GM19025 (cell line): ENCODE measurements at regions not wholly inside any gene's neighbourhood (a gene's known extent, or its start where the extent isn't known, plus 50 kb on each side); places are given as distances from the start of the nearest gene placed in this dataset.

ENCODE experiments used
- ATAC-seq: cut with Tn5 transposase; IDR thresholded peaks from one replicate; pipeline ENCODE4 v1.9.1; 2021; ENCODE audit warnings: mild to moderate bottlenecking, low read depth, moderate library complexity; ENCODE audit not compliant: unreplicated experiment

DNA sequence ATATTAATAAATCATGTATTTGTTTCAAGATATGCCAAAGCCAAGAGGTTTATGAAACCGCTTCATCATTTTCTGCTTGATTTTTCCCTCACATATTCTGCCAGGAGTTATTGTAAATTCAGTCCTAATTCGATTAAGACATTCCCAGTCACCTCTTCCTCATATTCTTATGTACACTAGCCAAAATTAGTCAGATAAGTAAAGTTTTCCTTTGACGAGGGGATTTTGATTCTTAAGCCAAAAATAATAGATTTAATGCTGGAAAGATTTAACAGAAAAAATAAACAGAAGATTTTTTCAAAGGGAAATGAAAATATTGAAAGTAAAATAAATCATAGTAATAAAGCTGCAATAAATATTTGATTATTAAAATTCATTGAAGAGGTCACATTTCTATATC, 51.0 kb upstream of the VEGFC start:
- ATAC-seq = no peak

DNA sequence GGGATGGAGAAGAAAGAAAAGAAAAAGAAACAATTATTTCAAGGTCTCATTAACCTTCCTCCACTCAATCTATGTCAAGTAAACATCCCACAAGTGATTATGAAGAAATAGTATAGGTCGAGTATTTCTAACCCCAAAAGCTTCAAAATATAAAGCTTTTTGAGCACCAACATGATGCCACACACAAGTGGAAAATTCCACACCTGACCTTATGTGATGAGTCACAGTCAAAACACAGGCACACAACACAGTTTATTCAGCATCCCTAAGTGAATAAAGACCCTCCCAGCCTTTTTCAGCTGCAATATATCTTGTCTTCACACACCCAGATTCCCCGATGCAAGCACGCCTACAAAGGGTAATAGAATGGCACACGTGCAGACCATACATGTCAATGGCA, 51.7 kb upstream of the VEGFC start:
- no peak for ATAC-seq

DNA sequence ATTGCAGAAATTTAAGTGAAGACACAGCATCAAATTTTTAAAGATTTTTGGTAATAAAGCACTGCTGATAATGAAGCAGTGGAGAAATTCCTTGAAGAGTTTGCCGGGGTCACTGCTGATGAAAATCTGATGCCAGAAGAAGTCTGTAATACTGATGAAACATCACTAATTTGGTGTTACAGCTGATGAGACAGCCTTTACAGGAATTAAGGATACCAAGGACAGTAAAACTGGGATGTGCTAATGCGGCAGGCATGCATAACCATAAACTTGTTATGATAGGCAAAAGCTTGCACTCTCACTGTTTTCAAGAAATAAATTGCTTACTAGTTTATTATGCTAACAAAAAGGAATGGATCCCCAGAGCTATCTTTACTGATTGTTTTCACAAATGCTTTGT, 52.9 kb upstream of the VEGFC start:
- ATAC-seq = no peak

DNA sequence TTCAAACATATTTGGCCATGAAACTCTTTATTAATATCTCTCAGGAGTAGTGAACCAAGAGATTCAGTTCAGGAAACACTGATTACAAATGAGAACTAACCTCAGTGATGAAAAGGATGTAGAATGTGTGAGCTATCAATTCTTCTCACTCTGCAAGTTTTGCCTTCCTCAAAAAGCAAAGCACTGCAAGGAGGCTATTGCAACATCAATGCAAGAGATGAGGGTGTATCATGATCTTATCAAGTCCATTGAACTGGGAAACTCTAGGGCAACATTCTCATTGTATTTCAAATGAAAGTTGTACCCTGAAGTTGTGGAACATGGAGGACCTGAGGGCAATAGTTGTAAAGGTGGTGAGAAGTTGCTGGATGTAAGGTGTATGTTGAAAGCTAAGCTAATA, 56.4 kb upstream of the VEGFC start:
- no peak for ATAC-seq

DNA sequence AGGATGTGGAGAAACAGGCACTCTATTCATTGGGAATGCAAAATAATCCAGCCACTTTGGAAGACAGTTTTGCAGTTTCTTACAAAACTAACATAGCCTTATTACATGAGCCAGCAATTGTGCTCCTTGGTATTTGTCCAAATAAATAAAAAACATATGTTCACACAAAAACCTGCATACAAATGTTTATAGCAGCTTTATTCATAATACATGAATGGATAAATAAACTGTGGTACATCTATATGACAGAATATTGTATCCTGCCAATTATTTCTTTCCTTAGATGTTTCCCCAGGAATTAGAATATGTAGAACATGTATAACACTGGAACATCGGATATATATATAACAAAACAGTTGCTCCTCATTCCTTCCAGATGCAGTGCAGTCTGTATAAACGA, 57.7 kb upstream of the VEGFC start:
- ATAC-seq = no peak

DNA sequence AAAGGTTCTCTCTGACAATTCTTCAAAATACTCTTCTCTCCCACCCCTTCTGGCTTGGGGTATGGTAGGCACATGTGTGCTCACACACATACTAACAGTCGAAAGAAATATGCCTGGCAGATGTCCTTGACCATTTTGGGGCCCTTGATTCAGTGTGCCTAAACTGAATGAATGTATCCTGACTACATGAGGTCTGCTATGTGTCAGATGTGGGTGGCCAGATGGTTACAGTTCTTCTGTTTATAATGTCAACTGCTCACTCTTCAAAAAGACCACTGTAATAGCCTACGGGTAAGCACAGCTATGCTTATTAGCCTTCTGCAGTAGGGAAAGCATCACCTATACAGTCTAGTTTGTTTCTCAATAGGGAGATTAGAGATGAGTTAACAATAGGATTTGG, 63.7 kb upstream of the VEGFC start:
- ATAC-seq = no peak

DNA sequence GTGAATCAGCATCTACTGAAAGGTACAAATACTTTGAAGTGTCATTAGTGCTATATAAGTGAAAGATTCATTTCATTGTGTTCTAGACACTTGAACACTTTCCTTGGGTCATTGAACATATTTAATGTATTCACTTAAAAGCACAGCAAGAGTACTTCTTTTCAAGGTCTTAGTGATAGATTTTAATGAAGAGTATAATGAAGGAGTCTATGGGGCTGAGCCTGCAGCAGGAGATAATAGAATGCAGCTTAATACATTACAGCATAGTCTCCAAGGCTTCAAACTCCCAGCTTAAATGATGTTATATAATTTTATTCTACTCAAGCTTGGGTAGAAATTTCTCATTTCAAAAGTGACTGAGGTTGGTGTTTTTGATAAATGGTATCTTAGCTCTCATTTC, 66.1 kb upstream of the VEGFC start:
- no peak for ATAC-seq

DNA sequence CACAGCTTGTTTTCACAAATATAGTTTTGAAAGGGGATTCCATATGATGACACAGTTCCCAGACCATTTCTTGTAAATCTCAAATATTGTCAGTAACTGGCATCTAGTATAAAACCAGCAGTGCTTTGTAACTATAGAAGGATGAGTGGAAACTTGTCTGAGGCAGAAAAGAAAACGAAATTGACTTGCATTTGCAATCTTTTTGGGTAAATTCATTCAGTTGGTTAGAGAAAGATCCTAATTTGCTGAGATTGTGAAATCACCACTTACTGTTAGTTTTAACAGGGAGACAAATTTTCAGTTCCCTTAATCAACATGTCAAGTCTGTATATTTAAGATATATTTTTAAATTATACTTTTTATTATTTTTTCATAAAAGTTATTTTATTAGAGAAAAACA, 71.5 kb upstream of the VEGFC start:
- ATAC-seq = no peak

DNA sequence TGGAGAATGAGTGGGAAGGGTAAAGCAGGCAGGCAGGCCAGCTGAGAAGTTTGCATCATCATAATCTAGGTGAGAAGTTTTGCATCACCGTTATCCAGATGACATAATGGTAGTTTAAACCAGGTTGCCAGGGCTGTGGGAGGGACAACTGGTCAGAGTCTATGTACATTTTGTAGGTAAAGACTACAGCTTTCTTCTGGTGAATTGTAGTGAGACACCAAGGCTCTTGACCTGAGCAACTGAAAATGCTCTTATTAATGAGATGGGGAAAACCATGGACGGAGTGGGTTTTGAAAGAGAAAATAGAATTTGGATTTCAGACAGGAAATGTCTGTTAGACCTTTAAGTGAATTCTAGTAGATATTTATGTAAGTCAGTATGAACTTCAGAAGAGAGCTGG, 76.0 kb upstream of the VEGFC start:
- no peak for ATAC-seq

DNA sequence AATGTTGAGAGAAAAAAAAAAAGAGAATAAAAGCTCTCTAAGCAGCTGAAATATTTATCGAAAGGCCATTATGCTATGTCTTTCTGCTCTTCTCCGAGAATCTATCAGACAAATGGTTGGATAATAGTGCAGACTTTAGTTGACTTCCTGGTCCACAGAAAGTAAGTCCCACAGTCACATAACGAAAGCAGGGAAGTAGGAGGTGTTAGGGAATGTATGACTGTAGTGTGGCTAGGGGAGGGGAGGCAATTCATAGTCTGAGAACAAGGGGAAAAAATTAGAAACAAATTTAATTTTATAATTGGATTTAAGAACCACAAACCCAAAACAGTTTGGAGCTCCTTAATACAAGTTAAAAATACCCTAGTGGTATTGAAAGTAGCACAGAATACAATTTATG, 79.7 kb upstream of the VEGFC start:
- no peak for ATAC-seq

DNA sequence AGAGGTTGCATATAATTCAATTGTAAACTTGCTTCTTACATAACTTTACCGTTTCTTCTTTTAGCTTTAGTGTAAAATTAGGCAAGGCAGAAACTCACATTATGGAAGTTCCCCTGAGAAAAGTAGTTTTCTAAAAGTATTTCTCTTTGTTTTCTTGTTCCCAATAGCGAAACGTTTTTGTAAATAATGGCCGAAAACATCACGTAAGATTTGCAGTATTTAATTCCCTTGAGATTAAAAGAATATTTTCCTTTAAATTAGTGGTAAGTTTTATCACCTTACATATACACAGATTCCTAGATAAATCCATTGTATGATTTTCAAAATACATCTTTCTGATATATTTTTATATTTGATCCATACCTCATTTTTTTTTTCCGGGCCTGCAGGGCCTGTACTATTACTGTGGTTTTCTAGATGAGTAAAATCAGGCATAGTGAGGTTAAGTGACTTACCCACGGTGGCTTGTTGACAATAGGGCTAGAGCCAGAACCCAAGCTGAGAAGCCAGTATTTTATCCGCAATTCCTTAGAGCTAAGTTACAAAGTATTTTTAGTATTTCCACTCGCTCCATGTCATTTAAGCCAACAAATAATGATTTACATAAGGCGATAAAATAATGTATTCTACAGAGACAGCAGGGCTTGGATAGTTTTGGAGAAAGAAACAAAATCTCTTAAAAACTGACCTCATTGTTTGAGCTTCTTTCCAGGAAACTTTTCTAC, 82.2 kb upstream of the VEGFC start:
- no peak for ATAC-seq

DNA sequence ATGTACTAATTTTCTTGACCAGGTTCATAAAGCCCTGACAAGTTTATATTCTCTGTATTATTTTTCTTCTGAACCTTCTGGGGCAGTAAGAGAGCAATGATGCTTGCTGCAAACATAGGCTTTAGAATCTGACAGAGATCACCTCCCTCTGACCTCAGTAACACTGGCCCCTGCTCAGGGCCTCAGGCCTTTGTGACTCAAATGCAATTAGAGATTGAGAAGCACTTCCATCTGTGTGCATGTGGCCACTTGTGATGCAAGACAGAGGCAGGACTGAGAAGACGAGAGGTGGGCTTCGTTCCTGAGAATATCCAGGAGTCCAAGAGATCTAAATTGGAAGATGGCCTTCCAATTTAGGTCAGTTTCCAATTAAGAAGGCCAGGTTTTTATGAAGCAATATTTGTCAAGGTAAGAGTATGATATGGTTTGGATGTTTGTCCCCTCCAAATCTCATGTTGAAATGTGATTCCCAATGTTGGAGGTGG, 82.8 kb upstream of the VEGFC start:
- ATAC-seq = no peak

DNA sequence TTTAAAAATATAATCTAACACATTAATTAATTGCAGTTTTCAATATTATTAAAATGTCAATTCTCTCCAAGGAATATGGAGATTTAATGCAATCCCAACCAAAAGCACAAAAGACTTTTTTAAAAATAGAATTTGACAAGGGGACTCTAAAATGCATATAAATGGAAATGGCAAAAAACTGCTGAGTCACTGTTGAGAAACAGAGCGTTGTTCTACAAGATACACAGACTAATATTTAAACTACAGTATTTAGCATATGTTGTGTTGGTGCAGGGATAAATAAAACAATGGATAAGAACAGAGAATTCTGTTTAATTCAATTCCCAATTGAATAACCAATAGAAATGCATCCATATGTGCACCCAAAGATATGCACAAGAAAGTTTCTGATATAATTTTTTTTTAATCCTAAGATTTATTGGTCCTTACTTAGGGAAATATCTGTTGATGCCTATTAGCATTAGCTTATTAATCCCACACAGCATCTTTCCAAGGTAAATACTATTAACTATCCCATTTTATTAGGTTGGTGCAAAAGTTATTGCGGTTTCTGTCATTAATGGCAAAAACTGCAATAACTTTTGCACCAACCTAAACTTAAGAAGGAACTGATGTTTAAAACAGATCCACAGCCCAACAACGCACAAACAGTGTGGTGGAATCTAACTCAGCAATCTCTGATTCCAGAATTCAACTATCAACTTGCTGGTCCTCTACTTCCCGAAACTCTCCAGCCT, 86.8 kb upstream of the VEGFC start:
- ATAC-seq = no peak

DNA sequence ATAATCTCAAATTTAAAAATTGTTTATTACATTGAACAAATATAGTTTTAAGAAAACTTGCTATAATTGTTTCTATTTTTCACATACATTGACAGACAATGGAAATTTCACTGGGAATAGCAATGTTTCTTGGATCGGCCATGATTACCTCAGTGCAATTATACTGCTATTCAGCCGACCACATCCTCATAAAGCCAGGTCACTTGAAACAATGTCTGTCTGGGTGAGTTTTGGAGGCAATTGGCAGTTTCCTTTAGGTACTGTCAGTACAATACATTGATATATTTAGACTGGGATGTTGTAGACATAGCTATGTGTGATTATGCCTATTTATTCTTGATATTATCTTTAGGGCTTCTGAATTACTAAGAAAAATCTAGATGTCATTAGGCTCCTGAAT, 89.5 kb upstream of the VEGFC start:
- no peak for ATAC-seq

DNA sequence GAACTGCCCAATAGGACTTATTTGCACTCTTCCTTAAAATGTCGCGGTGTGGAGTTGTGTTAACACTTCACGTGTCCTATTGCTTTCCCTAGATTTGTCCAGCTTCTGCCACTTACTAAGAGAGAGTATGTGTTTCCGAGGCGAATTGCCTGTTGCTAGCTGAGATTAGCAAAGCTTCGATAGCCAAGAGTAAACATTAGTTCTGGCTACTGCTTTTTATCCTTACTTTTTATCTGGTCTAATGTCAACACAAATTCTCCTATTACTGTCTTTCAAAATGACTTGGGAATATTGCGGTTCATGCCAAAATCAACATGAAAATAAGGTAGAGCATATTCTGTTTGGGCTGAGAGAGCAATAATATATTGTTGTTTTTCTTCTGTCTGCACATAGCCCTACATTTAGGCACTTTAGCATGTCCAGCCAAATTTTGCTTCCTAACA, 90.4 kb upstream of the VEGFC start:
- ATAC-seq = no peak

DNA sequence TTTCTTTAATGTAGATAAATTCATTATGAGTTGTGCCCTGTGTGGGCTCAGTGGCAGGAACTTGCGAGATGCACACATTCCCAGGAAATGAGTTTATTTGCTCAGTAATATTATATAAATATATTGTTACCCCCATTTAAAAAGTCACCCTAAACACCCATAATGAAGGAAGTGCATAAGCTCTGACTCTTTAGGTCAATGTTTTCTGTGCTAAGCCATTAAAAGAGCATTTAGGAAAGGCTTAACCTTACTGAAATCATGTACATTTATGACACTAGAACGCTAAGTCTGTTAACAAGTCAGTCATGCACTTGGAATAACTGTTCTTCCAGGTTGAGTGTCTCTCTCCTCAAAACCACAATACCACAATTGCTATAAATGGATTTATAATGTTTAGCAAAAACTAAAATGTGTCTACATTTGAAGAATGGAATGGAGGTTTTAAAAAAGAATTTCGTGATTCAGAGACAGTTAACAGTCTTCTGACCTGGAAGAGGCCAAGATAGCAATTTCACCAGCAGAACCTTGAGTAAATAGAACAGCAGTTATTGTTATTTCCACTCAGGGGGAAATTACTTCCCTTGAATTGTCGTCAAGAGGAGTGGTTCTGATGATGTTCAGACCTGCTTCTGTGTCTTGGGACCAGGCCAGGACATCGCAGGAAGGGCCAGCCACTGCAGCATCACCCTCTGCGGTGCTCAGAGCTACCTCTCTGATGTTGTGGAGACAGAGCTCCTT, 91.1 kb upstream of the VEGFC start:
- no peak for ATAC-seq

DNA sequence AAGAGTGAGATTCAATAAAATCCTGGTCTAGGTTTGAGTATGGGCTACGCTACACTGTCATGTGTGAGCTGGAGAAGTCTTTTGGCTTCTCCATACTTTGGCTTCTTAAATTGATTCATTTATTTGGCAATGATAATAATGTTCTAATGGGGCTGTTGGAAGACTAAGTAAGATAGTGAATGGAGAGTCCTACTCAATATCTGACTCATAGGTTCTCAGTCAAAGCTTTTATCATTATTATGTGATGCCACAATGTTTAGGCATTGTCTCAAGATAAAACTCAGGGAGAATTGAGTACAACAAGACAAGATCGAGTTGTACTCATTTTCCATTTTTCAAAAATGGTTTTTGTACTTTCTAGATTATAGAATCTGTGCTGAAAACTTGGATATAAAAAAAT, 92.5 kb upstream of the VEGFC start:
- no peak for ATAC-seq

DNA sequence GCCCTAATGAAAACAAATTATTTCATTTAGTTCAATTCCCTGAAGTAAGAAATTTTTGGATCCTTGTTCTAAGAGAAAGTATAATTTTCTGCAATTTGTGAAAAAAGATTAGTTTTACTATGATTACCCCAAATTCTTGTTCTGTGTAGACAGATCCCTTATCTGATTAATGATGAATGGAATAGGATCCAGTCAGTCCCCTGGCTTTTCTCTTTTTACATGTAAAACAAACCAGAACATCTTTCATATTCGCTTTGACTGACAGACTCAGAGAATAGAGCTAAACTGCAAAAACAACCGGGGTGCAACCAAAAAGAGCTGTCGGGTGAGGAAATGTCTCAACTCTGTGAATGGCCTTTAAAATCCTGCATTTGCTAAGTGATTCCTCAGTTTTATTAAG, 93.4 kb upstream of the VEGFC start:
- no peak for ATAC-seq

DNA sequence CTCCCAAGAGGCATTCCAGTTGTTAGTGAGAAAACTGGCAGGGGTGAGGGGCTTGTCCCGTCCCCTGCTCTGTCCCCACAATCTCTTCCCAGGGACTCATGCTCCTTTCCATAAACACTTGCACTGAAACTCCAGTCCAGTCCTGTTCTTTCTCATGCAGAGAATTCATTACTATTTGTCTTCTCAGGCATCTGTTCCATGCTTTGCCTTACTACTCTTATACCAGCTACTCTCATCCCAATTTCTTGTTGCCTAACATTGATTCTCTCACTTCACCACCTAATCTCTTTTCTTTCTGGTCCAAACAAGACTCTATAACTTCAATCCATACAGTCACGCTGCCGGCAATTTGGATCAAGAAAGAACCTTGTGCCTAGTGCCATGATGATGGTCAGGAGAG, 97.1 kb upstream of the VEGFC start:
- no peak for ATAC-seq

DNA sequence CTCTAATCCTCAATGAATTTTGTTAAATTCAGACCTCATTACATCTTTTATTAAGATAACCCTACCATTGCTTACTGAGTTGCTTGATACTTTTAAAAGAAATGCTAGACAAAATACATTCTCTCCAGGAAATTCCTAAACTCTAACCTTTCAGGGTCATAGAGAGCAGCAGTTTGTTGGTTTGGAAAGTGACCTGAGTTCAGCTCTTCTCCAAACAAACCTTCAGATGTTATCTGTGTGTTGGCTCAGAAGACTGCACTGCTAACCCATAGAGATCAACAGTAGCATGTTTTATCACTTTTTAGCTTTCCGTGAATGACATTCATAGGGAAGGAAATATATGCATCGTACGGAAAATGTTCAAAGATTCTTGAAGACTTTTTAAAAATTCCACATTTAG, 101.8 kb upstream of the VEGFC start:
- ATAC-seq = no peak

DNA sequence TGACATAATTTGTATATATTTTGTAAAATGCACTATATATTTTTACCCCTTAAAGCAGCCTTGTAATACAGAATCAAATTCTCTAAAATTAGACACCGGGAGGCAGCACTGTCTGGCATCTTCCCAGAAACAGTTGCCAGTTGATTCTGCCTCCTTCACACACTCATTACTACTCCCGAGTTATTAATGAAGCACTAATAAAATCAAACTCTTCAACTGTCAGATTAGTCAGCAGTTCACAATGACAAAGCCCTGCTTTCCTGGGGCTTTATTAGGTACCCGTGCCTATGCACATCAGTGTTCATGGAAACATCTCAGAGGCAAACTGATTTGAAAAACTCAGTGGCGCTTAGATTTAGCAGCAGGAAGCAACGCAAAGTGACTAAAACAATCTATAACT, 103.5 kb upstream of the VEGFC start:
- ATAC-seq = no peak

DNA sequence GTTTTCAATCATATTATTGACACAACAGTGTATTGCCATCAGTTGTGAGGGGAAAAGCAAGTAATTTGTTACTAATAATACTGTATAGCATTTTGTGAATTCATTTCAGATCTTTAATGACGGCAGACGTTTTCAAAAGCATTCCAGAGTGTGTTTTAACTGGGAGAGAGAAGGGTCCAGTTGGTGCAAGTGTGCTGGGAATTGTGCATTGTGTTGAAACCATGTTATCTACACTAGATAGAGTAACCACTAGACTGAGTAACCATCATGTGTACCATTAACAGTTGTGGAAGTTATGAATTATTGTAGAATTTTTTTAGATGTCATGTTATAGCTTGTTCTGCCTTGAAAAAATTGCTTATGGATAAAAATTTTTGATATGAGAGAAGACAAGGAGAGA, 104.5 kb upstream of the VEGFC start:
- no peak for ATAC-seq
